Osteoblast (primary cell): ENCODE measurements at regions not wholly inside any gene's neighbourhood (a gene's known extent, or its start where the extent isn't known, plus 50 kb on each side); places are given as distances from the start of the nearest gene placed in this dataset.

Source experiments
- DNase-seq: peaks from one replicate; pipeline ENCODE4 v3.0.0; 2011; ENCODE audit warnings: low spot score, mixed read lengths; ENCODE audit not compliant: insufficient read length; ENCODE audit errors: missing footprints
- H2AFZ ChIP-seq: 2 replicates; pipeline ENCODE4 v1.6.0; 2011; ENCODE audit warnings: mild to moderate bottlenecking, low read length
- H3K27ac ChIP-seq: 2 replicates; pipeline ENCODE4 v1.5.1; 2011; ENCODE audit warnings: mild to moderate bottlenecking, low read depth, low read length, moderate library complexity
- H3K27me3 ChIP-seq: 2 replicates; pipeline ENCODE4 v1.6.0; 2012; ENCODE audit warnings: mild to moderate bottlenecking, control low read depth, inconsistent platforms, low read length, moderate library complexity; ENCODE audit not compliant: insufficient read depth
- H3K36me3 ChIP-seq: 2 replicates; pipeline ENCODE4 v1.5.1; 2011; ENCODE audit warnings: mild to moderate bottlenecking, low read length, control low read depth, moderate library complexity; ENCODE audit not compliant: insufficient read depth
- H3K4me1 ChIP-seq: 2 replicates; pipeline ENCODE4 v1.5.1; 2011; ENCODE audit warnings: mild to moderate bottlenecking, low read length, control low read depth, moderate library complexity; ENCODE audit not compliant: insufficient read depth
- H3K4me2 ChIP-seq: 2 replicates; pipeline ENCODE4 v1.6.0; 2011; ENCODE audit warnings: mild to moderate bottlenecking, low read length; ENCODE audit not compliant: insufficient read depth
- H3K4me3 ChIP-seq: fragments of 200-600 bp; sonication (generic); 3 replicates; pipeline ENCODE4 v1.5.1; 2012; ENCODE audit warnings: mild to moderate bottlenecking, low read length, inconsistent platforms; ENCODE audit not compliant: insufficient read depth
- H3K79me2 ChIP-seq: 2 replicates; pipeline ENCODE4 v1.6.0; 2012; ENCODE audit warnings: mild to moderate bottlenecking, low read length, control low read depth, inconsistent platforms; ENCODE audit not compliant: insufficient read depth
- H3K9me3 ChIP-seq: 2 replicates; pipeline ENCODE4 v1.5.1; 2011; ENCODE audit warnings: low read depth, low read length, control low read depth
- H4K20me1 ChIP-seq: 2 replicates; pipeline ENCODE4 v1.6.0; 2012; ENCODE audit warnings: mild to moderate bottlenecking, low read length, control low read depth; ENCODE audit not compliant: insufficient read depth
- CTCF ChIP-seq: IDR thresholded peaks from 2 replicates; pipeline ENCODE4 v1.5.1; 2011; ENCODE audit warnings: mild to moderate bottlenecking, low read depth, low read length, moderate library complexity; ENCODE audit errors: extremely low read depth

GRCh38 chr12:105831372-105831771 lies 307.4 kb downstream of the NUAK1 start:
- no peak overlapping the region for H2AFZ ChIP-seq
- H3K79me2 ChIP-seq = no peaks in the 10 kb centered on the region
- no peaks in the 10 kb centered on the region for H3K9me3 ChIP-seq
- no peak overlapping the region for H3K27ac ChIP-seq
- no peak for DNase-seq
- TF ChIP-seq CTCF = no peak
- no peaks in the 10 kb centered on the region for H3K36me3 ChIP-seq
- H4K20me1 ChIP-seq = no peaks in the 10 kb centered on the region
- H3K4me1 ChIP-seq = no peaks in the 10 kb centered on the region
- H3K27me3 ChIP-seq = no peaks in the 10 kb centered on the region
- H3K4me2 ChIP-seq = no peak overlapping the region
- H3K4me3 ChIP-seq = no peak overlapping the region

GRCh38 chr12:105832021-105832420 lies 306.7 kb downstream of the NUAK1 start:
- DNase-seq = no peak
- H3K27me3 ChIP-seq = no peaks in the 10 kb centered on the region

GRCh38 chr12:105832806-105833205 lies 305.9 kb downstream of the NUAK1 start:
- H3K27ac ChIP-seq = no peak overlapping the region
- no peak overlapping the region for H2AFZ ChIP-seq
- H3K79me2 ChIP-seq = no peaks in the 10 kb centered on the region
- H3K9me3 ChIP-seq = no peaks in the 10 kb centered on the region
- H3K36me3 ChIP-seq = no peaks in the 10 kb centered on the region
- H3K4me2 ChIP-seq = no peak overlapping the region
- no peaks in the 10 kb centered on the region for H3K27me3 ChIP-seq
- no peak for TF ChIP-seq CTCF
- H3K4me1 ChIP-seq = no peaks in the 10 kb centered on the region
- peak; percentile 68 for DNase-seq
- H3K4me3 ChIP-seq = no peak overlapping the region
- H4K20me1 ChIP-seq = no peaks in the 10 kb centered on the region

More at GRCh38 chr12:105832021-105832420, 306.7 kb downstream of the NUAK1 start:
- H3K79me2 ChIP-seq = no peaks in the 10 kb centered on the region
- H3K9me3 ChIP-seq = no peaks in the 10 kb centered on the region
- no peak for TF ChIP-seq CTCF
- no peak overlapping the region for H2AFZ ChIP-seq
- H3K4me2 ChIP-seq = no peak overlapping the region
- H4K20me1 ChIP-seq = no peaks in the 10 kb centered on the region
- H3K36me3 ChIP-seq = no peaks in the 10 kb centered on the region
- H3K4me3 ChIP-seq = no peak overlapping the region
- no peaks in the 10 kb centered on the region for H3K4me1 ChIP-seq
- H3K27ac ChIP-seq = no peak overlapping the region

GRCh38 chr12:105834496-105834895 lies 304.3 kb downstream of the NUAK1 start:
- Histone ChIP-seq H3K4me3 (no peak overlapping the region), H4K20me1 (no peaks in the 10 kb centered on the region), H3K79me2 (no peaks in the 10 kb centered on the region), H3K4me1 (no peaks in the 10 kb centered on the region), H3K4me2 (no peak overlapping the region), H3K27me3 (no peaks in the 10 kb centered on the region), H3K36me3 (no peaks in the 10 kb centered on the region), H3K27ac (no peak overlapping the region), H2AFZ (no peak overlapping the region), H3K9me3 (no peaks in the 10 kb centered on the region)
- no peak for DNase-seq
- no peak for TF ChIP-seq CTCF
